Activated CD4-positive, alpha-beta T cell treated with anti-CD3 and anti-CD28 coated beads, Interleukin-2, amount 10 ng/mL, durations not matched to agents 7 days and 5 days (primary cell): ENCODE measurements at regions not wholly inside any gene's neighbourhood (a gene's known extent, or its start where the extent isn't known, plus 50 kb on each side); places are given as distances from the start of the nearest gene placed in this dataset.

Source experiments
- CTCF ChIA-PET: fragments of 350-600 bp; sonication (Branson Sonifier 250); formaldehyde crosslinking; loops from one replicate; lab custom pipeline; 2021; ENCODE audit warnings: antibody characterized with exemption; lab: Charles Lee
- POLR2A ChIA-PET: fragments of 350-600 bp; sonication (Branson Sonifier 250); formaldehyde crosslinking; loops from one replicate; lab custom pipeline; 2021; ENCODE audit warnings: antibody characterized with exemption; lab: Charles Lee
- DNase-seq: peaks from one replicate; pipeline ENCODE4 v3.0.0-alpha.2; 2020
- H3K27ac Mint-ChIP-seq: one replicate; pipeline ENCODE4 v1.8.0; 2021; ENCODE audit warnings: mild to moderate bottlenecking, moderate library complexity, mixed read lengths
- H3K27me3 Mint-ChIP-seq: one replicate; pipeline ENCODE4 v1.8.0; 2021; ENCODE audit warnings: mixed read lengths
- H3K36me3 Mint-ChIP-seq: one replicate; pipeline ENCODE4 v1.8.0; 2021; ENCODE audit warnings: low read depth, mixed read lengths
- H3K4me1 Mint-ChIP-seq: one replicate; pipeline ENCODE4 v1.8.0; 2021; ENCODE audit warnings: mixed read lengths
- H3K4me3 Mint-ChIP-seq: one replicate; pipeline ENCODE4 v1.8.0; 2021; ENCODE audit warnings: mild to moderate bottlenecking, moderate library complexity, mixed read lengths
- H3K9me3 Mint-ChIP-seq: one replicate; pipeline ENCODE4 v1.8.0; 2021; ENCODE audit warnings: mixed read lengths

DNA sequence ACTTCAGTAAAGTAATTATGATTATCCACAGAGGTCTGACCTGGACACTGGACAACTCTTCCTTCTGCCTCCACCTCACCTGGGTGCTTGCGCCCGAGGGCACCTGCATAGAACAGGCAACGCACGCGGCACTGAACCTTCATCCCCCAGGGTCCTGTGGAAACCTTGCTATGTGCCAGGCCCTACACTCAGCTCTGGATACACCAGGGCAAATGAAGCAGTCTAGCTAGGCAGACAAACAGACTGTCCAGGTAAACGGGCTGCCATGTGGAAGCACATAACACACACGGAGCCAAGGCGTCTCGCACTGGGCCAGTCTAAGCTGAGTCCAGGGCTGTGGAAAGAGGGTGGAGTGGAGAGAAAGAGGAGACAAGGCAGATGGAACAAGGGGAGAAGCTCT is 109.3 kb upstream of the AFDN start:
- Mint-ChIP-seq H3K4me1 (no peaks in the 10 kb centered on the region), H3K27me3 (peaks cover 56% of the 10 kb centered on the region), H3K27ac (no peak overlapping the region), H3K36me3 (no peaks in the 10 kb centered on the region), H3K4me3 (no peak overlapping the region), H3K9me3 (no peaks in the 10 kb centered on the region)
- POLR2A ChIA-PET, result no interaction called here
- no peak for DNase-seq
- CTCF ChIA-PET, result no interaction called here

DNA sequence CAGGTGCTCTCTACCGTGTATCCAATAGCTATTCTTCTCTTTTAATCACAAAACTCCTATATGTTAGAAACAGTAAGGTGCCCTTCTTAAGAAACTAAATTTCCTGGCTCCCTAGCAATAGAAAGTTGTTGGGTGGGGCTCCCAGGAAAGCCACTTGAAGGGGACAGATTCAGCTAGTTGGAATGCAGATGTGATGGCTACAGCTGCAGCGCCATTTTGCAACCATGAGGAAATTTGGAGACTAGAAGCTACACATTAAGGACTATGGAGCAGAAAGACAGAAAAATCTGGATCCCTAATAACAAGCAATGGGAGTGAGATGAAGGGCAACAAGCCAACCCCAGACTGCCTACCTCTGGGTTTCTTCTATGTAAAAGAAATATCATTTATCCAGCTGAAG is 108.8 kb upstream of the AFDN start:
- no peaks in the 10 kb centered on the region for H3K4me1 Mint-ChIP-seq
- H3K27ac Mint-ChIP-seq, result no peak overlapping the region
- H3K27me3 Mint-ChIP-seq, result peaks cover 54% of the 10 kb centered on the region
- ChIA-PET CTCF (no interaction called here), POLR2A (no interaction called here)
- H3K36me3 Mint-ChIP-seq, result no peaks in the 10 kb centered on the region
- H3K9me3 Mint-ChIP-seq, result no peaks in the 10 kb centered on the region
- H3K4me3 Mint-ChIP-seq, result no peak overlapping the region
- no peak for DNase-seq

DNA sequence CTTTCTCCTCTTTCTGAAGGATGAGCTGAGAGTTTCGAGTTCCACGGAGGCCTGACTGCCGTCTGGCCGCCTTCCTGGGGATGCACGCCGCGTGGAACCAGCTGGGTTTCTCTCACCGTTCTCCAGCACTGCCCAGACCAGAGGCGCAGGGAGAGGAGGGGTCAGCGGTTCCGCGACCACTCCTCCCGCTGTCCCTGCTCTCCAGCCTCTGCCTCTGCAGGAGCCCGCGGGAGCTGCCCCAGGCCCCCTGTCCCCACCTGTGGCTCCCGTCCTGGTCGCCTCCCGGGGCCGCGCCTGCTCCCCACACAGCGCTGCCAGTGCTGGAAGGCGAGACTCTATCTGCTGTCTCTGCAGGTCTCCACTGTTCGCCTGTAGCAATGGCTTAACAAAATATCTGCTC is 106.8 kb upstream of the AFDN start:
- Mint-ChIP-seq H3K4me1 (no peaks in the 10 kb centered on the region), H3K9me3 (no peaks in the 10 kb centered on the region), H3K4me3 (no peak overlapping the region), H3K36me3 (no peaks in the 10 kb centered on the region), H3K27me3 (peaks cover 50% of the 10 kb centered on the region), H3K27ac (no peak overlapping the region)
- no peak for DNase-seq
- ChIA-PET CTCF (no interaction called here), POLR2A (no interaction called here)

DNA sequence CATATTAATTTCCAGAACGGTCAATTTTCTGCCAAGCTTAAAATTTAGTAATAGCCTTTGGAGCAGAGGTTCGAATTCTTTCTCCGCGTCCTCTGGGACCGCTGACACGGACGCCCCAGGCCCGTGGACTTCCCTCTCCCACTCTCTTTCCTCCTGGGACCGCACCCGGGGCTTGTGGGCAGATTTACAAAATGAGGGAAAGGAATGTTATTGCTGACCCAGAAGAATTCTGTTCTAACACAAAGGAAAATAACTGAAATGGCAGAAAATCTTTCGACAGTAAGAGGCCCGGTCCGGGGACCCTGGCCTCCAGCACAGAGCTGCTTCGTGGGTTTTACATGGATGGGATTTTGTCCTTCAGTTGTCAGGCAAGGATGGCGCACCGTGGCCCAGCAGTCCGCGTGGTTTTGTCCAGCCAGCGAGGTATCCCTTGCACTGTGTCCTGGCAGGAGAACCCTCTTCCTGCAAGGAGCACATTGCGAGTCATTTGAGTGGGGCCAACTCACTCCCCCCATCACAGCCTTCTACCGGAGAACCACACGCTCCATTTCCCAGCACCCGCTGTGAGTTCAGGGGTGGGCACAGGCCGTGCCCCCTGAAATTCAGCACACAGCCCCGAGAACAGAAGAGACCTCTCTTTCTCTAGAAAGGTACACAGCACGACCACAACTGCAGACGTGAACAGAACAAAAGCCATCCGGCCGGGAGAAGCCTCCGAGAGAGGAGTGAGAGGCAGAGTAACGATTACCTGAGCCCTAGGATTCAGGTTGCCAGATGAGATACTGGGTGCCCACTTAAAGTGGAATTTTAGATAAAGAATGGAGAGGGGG is 106.0 kb upstream of the AFDN start:
- Mint-ChIP-seq H3K4me1 (no peaks in the 10 kb centered on the region), H3K9me3 (peaks cover 2% of the 10 kb centered on the region), H3K27me3 (peaks cover 47% of the 10 kb centered on the region), H3K4me3 (no peak overlapping the region), H3K27ac (no peak overlapping the region), H3K36me3 (no peaks in the 10 kb centered on the region)
- CTCF ChIA-PET, result no interaction called here
- POLR2A ChIA-PET, result no interaction called here
- DNase-seq, result no peak

DNA sequence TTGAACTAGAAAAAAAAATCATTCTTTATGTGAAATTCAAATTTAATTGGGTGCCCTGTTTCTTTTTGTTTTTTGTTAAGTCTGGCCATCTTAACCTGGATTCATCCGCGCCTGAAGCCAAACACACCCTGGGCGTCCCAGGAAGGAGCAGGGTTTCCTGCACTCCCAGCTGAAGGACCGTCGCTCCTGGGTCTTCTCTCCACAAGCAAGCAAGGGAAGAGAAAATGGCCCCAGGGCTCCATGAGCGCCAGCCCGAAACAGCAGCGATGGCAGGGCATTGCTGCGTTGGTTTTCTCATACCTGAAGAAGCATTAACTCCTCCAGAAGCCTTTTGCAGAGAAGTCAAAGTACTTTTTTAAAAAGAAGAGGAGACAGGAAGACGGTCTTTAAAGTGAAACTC is 105.4 kb upstream of the AFDN start:
- H3K27ac Mint-ChIP-seq, result no peak overlapping the region
- DNase-seq, result no peak
- H3K9me3 Mint-ChIP-seq, result peaks cover 2% of the 10 kb centered on the region
- no peaks in the 10 kb centered on the region for H3K36me3 Mint-ChIP-seq
- H3K4me1 Mint-ChIP-seq, result no peaks in the 10 kb centered on the region
- H3K4me3 Mint-ChIP-seq, result no peak overlapping the region
- H3K27me3 Mint-ChIP-seq, result peaks cover 47% of the 10 kb centered on the region
- ChIA-PET CTCF (no interaction called here), POLR2A (no interaction called here)

DNA sequence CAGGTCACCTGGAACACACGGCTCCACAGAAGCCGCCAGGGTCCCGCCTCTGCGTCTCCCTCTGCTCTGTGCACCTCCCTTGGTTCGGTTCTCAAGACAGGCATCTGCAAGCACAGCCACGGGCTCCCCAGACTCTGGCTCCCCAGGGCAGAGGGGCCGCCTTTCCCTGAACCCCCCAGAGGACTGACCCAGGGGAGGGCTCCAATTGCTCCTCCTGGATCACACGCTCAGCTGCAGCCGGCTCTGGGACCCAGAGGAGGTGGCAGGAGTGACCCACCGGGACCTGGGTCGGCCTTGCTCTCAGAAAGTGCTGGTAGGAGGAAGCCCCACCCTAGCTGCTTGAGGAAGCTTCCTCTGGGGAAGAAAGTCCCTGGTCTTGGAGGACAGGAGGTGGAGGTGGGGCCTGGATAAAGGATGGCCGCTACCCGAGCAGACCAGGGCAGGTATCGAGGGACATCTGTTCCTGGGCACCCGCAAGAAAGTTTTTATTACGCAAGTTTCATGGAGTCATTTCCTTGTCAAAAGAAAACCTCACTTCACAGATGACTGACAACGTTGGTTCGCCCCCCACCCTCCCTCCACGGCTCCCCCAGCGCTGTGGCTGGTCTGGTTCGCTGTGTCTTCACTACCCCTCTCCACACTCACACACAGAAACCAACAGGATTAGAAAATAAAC is 103.9 kb upstream of the AFDN start:
- no peaks in the 10 kb centered on the region for H3K4me1 Mint-ChIP-seq
- DNase-seq, result no peak
- H3K27ac Mint-ChIP-seq, result no peak overlapping the region
- peaks cover 37% of the 10 kb centered on the region for H3K27me3 Mint-ChIP-seq
- ChIA-PET CTCF (no interaction called here), POLR2A (no interaction called here)
- H3K4me3 Mint-ChIP-seq, result no peak overlapping the region
- H3K36me3 Mint-ChIP-seq, result no peaks in the 10 kb centered on the region
- peaks cover 2% of the 10 kb centered on the region for H3K9me3 Mint-ChIP-seq

DNA sequence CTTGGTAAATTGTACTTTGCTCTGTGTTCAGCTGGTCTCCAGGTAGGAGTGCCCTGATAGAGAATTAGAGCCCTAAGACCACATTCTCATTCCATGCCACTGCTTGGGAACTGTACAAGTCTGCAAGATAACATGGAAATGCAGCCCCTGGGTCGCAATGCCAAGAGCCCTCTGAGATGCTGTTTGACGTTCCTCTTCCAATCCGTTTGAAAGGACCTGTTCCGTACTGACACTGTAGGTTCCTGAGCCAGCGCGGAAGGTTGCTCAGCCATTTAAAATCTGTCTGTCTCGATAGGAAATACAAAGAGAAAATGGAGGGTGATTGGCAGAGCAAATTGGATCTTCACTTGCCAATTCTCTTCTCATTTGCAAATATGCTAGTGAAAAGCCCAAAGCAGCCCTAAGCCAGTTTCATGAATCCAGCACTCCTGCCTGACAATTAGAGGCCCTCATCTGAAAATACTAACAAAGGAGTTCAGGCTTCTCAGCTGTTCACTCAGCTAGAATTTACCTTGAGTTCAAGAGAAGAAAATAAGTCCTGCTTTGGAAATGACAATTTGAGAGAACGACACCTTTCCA is 100.6 kb upstream of the AFDN start:
- Mint-ChIP-seq H3K36me3 (no peaks in the 10 kb centered on the region), H3K27ac (no peak overlapping the region), H3K4me1 (no peaks in the 10 kb centered on the region), H3K27me3 (peaks cover 35% of the 10 kb centered on the region), H3K4me3 (no peak overlapping the region), H3K9me3 (peaks cover 2% of the 10 kb centered on the region)
- DNase-seq, result no peak
- CTCF ChIA-PET, result interaction anchor here (1.2 kb wide), 1 partner anchor 14 kb away, joined by 4 read pairs; no protein-coding TSS in a partner anchor
- POLR2A ChIA-PET, result no interaction called here

DNA sequence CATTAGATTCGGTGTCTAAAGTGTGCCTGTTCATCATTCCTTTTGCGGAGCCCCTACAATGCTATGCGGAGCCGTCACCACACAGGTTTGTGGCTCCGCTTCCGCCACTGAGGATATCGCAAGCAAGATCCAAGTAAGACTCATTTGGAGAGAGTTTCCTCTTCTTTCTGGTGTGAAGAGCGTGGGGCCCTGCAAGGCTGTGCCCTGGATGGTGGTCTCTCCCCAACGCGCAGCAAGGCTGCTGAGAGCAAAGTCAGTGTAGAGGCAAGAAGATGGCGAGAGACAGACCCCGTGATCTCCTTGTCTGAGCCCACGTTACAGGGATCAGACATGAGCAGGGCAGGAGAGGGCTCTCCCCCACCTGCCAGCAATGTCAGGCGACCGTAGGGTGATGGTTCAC is 96.3 kb upstream of the AFDN start:
- no peak for DNase-seq
- peaks cover 21% of the 10 kb centered on the region for H3K27me3 Mint-ChIP-seq
- POLR2A ChIA-PET, result no interaction called here
- no peaks in the 10 kb centered on the region for H3K36me3 Mint-ChIP-seq
- peaks cover under 1% of the 10 kb centered on the region for H3K9me3 Mint-ChIP-seq
- no peak overlapping the region for H3K4me3 Mint-ChIP-seq
- no peak overlapping the region for H3K27ac Mint-ChIP-seq
- H3K4me1 Mint-ChIP-seq, result no peaks in the 10 kb centered on the region
- CTCF ChIA-PET, result no interaction called here

DNA sequence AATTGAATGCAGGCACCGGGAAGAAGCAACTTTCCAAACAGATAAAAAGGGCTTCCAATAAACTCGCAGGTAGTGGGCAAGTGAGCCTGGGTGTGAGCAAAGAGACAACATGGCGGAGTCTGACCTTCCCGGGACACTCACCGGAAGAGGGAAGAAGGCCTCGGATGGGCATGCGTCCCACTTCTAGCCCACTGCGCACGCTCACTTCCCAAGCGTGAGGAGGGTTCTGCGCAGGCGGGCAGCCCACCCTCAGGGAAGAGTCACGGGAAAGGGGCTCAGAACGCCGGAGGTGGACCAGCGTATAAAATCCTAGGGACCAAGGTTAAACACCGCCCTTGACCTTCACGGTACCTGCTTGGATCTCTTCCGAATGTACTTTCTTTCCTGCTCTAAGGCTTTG is 95.5 kb upstream of the AFDN start:
- DNase-seq, result no peak
- H3K4me3 Mint-ChIP-seq, result no peak overlapping the region
- H3K9me3 Mint-ChIP-seq, result no peaks in the 10 kb centered on the region
- H3K27ac Mint-ChIP-seq, result no peak overlapping the region
- POLR2A ChIA-PET, result no interaction called here
- no peaks in the 10 kb centered on the region for H3K4me1 Mint-ChIP-seq
- CTCF ChIA-PET, result no interaction called here
- no peaks in the 10 kb centered on the region for H3K36me3 Mint-ChIP-seq
- H3K27me3 Mint-ChIP-seq, result peaks cover 16% of the 10 kb centered on the region

DNA sequence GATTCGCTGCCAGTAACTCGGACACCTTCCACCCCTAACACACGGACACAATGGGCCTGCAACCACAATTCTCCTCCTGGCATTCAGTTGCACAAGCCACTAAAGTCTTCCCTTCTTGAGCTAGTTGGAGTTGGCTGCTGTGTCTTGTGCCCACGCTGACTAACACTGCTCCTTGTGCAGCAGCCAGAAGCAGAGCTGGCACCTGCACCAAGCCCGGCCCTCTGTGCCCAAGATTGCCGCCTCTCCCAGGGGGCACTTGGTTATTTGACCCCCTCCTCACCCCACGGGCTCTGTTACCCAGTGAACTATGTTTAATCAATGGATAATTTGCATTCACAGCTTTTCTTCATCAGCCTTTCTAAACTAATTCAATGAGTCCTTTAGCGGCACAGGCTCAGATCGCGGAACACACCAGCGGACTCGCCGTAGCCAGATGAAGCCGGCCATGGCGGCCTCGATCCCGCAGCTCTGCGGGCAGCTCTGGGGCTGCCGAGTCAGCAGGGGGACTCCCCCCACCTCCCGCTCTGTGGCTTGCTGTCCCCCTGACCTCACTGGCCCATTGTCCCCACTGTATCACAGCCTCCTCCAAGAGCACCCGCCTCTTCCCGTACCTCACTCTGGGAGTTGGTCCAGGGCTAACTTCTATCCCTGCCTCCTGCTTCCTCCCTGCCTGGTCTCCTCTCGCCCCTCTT is 94.8 kb upstream of the AFDN start:
- ChIA-PET POLR2A (no interaction called here), CTCF (no interaction called here)
- no peak for DNase-seq
- Mint-ChIP-seq H3K27me3 (peaks cover 13% of the 10 kb centered on the region), H3K4me1 (no peaks in the 10 kb centered on the region), H3K36me3 (no peaks in the 10 kb centered on the region), H3K9me3 (no peaks in the 10 kb centered on the region), H3K4me3 (no peak overlapping the region), H3K27ac (no peak overlapping the region)

DNA sequence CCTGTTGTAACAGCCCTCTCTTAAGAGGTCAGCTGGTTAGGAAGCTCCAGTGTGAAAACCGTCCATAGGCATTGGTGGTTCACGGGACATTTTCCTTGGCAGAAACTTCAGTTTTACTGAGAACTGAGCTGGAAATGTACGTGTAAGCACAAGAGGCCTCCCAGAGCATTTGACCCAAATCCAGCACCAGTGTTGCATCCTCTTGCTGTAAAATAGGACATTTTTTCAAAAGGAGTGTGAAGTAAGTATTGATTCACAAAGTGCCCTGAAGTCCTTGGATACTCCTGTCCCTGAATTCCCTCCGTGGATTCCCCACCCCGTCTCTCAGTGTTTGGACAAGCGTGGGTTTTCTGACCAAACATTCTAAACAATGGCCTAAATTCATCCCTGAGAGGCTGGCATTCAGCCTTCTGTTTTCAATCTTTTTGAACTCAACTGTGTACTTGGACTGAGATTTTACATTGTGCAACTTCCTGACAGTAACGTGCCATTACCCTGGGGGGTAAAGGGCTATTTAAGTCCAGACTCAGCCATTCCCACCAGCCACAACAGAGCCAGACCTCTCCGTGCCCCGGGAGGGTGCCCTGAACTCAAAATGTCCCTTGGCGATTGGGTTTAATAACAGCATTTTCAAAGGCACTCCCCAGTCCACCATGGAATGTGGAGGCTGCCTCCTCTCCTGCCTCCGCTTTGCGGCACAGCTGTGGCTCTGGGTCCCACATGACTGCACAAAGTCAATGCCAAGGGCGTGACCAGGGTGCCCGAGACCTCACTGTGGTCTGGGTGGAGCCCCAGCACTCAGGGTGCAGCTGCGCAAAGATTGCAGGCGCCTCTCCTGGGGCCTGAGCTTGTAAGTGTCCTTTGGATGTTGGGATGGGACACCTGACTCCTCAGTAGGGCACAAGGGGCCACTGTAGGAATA is 92.7 kb upstream of the AFDN start:
- H3K4me1 Mint-ChIP-seq, result no peaks in the 10 kb centered on the region
- peaks cover 3% of the 10 kb centered on the region for H3K27me3 Mint-ChIP-seq
- no peaks in the 10 kb centered on the region for H3K36me3 Mint-ChIP-seq
- ChIA-PET POLR2A (no interaction called here), CTCF (no interaction called here)
- DNase-seq, result no peak
- H3K9me3 Mint-ChIP-seq, result no peaks in the 10 kb centered on the region
- H3K4me3 Mint-ChIP-seq, result no peak overlapping the region
- H3K27ac Mint-ChIP-seq, result no peak overlapping the region

DNA sequence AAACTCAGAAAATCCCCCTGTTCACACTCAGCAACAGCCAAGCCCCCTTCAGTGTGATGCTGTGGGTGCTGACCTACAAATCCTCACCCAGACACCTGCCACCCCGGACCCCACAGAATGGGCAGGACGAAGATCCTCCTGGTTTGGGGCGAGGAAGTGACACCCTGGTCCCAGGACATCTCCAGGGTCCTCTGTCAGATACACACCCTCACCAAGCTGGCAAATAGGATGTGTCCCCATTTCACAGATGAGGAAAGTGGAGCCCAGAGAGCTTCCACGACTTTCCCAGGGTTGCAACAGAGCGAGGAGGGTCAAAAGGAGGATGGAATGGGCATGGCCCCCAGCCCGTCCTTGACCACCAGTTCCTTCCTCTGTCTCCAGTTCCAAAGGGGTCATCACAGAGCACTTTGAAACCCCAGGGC is 92.0 kb upstream of the AFDN start:
- no peaks in the 10 kb centered on the region for H3K9me3 Mint-ChIP-seq
- CTCF ChIA-PET, result no interaction called here
- H3K4me3 Mint-ChIP-seq, result no peak overlapping the region
- peaks cover 3% of the 10 kb centered on the region for H3K27me3 Mint-ChIP-seq
- DNase-seq, result no peak
- POLR2A ChIA-PET, result no interaction called here
- H3K4me1 Mint-ChIP-seq, result no peaks in the 10 kb centered on the region
- H3K36me3 Mint-ChIP-seq, result no peaks in the 10 kb centered on the region
- H3K27ac Mint-ChIP-seq, result no peak overlapping the region
